GM13976 (cell line): ENCODE measurements at regions not wholly inside any gene's neighbourhood (a gene's known extent, or its start where the extent isn't known, plus 50 kb on each side); places are given as distances from the start of the nearest gene placed in this dataset.
"Not testable (repeated sequence)": the region's sequence is repeated elsewhere in the genome, so short reads cannot be mapped to it uniquely, and the experiment has no call there.

Experiments used
- DNase-seq: peaks from one replicate; pipeline ENCODE4 v3.0.0; 2012; ENCODE audit warnings: low spot score
- CTCF ChIP-seq: IDR thresholded peaks from 2 replicates; pipeline ENCODE4 v1.5.1; 2012; ENCODE audit warnings: borderline replicate concordance, mild to moderate bottlenecking; ENCODE audit not compliant: insufficient read depth; ENCODE audit errors: extremely low read depth, missing control alignments, control extremely low read depth
- in situ Hi-C: fragments of 300-500 bp; cut with MboI; formaldehyde crosslinking; loops from one replicate; pipeline ENCODE4 v1.12.0; 2022; ENCODE audit warnings: low sequenced_read_pairs, mixed read lengths, inconsistent platforms; ENCODE audit not compliant: unreplicated experiment

- TF ChIP-seq CTCF, result no peak
- in situ Hi-C loops, result no loop called here
- peak; percentile 9 for DNase-seq
Observed at GRCh38 chr14:101255765-101256125, 305.6 kb upstream of the DIO3 start.

DNA sequence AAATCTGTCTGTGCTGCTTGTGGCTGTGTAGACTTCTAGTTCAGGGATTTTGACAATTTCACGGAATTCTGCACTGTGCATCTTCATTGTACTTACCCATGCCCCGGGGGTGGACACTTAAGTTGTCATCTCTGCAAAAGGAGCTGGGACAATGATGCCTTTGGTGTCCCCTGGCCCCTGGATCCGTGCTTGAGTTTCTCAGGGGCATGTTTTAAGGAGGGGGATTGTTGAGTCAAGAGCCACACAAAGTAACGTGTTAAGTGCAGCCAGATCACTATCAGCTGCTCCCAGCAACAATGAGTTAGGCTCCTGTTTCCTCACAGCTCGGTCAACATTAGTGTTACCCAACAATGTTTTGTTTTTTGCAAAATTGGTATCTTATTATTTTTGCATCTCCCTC is 305.0 kb upstream of the DIO3 start:
- TF ChIP-seq CTCF, result no peak
- peak; percentile 6 for DNase-seq
- in situ Hi-C loops, result no loop called here

DNA sequence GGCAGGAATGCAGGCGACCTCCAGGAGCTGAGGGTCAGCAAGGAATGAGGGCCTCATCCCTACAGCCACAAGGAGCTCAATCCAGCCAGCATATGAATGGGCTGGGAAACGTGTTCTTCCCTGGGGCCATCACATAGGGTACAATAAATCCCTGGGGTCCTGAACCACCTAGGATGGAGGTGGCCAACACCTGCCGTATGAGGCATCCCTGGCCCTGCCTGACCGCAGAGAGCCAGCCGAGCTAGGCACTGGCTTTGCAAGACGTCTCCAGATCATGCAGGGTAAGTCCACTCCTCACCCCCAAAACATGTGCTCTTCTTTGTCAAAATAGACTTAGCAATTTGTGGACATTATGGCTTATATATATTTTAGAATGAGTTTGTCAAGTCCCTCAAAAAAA is 303.7 kb upstream of the DIO3 start:
- TF ChIP-seq CTCF, result no peak
- in situ Hi-C loops, result no loop called here
- DNase-seq, result no peak

DNA sequence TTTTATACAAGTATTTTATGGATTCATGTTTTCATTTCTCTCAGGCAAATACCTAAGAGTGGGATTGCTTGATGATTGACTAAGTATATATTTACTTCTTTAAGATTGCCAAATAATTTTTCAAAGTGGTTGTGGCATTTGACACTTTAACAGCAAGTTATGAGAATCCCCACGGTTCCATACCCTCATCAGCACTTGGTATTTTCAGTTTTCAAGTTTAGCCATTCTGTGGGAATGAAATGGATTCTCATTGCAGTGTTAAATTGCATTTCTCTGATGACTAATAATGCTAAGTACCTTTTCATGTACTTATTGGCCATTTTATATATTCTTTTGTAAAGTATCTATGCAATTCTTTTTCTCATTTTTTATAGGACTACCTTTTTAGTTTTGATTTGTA is 301.5 kb upstream of the DIO3 start:
- no peak for TF ChIP-seq CTCF
- in situ Hi-C loops, result no loop called here
- DNase-seq, result no peak

- in situ Hi-C loops, DNase-seq: not testable (repeated sequence)
Observed at GRCh38 chr14:101266441-101266840, 294.9 kb upstream of the DIO3 start.

- no peak for TF ChIP-seq CTCF
- in situ Hi-C loops, result no loop called here
- no peak for DNase-seq
Observed at GRCh38 chr14:101273091-101273490, 288.2 kb upstream of the DIO3 start.

GRCh38 chr14:101276309-101277091 is 284.8 kb upstream of the DIO3 start:
- no peak for DNase-seq
- TF ChIP-seq CTCF, result no peak
- in situ Hi-C loops, result no loop called here
